Prostate gland (tissue), 2 donors: ENCODE measurements at regions not wholly inside any gene's neighbourhood (a gene's known extent, or its start where the extent isn't known, plus 50 kb on each side); places are given as distances from the start of the nearest gene placed in this dataset.

Experiments
- DNase-seq: peaks from one replicate; pipeline ENCODE4 v3.0.0-alpha.2; 2019; ENCODE audit warnings: low spot score
- H3K27ac ChIP-seq, 2 donors: fragments of 200-600 bp; sonication (generic); 2 replicates each; pipeline ENCODE4 v1.5.1; 2017 to 2019
- H3K27me3 ChIP-seq: fragments of 200-600 bp; sonication (generic); replicated peaks from 2 replicates; pipeline ENCODE4 v1.5.1; 2019; ENCODE audit not compliant: insufficient read depth
- H3K36me3 ChIP-seq, 2 donors: fragments of 200-600 bp; sonication (generic); 1 replicate in 1 of 2; 2 replicates in 1 of 2; pipeline versions ENCODE4 v1.5.1 to v1.8.1; 2017 to 2019
- H3K4me1 ChIP-seq: fragments of 200-600 bp; sonication (generic); replicated peaks from 2 replicates; pipeline ENCODE4 v1.5.1; 2019
- H3K4me3 ChIP-seq, 2 donors: fragments of 200-600 bp; sonication (generic); 2 replicates each; pipeline ENCODE4 v1.5.1; 2017 to 2019
- H3K9me3 ChIP-seq: fragments of 200-600 bp; sonication (generic); 2 replicates; pipeline ENCODE4 v1.5.1; 2017
- CTCF ChIP-seq, 4 experiments: fragments of 200-600 bp in 2 of 4; fragments of 450-650 bp in 2 of 4; sonication (generic) in 2 of 4; IDR thresholded peaks; 1 replicate in 3 of 4; 2 replicates in 1 of 4; pipeline ENCODE4 v1.5.1; 2016 to 2019; ENCODE audit warnings: antibody characterized with exemption in 4 of 4, mild to moderate bottlenecking in 2 of 4, moderate library complexity in 2 of 4
- POLR2A ChIP-seq: fragments of 450-650 bp; IDR thresholded peaks from one replicate; pipeline ENCODE4 v1.6.1; 2016; ENCODE audit warnings: antibody characterized with exemption, mild to moderate bottlenecking
- POLR2AphosphoS5 ChIP-seq: sonication (generic); formaldehyde crosslinking; IDR thresholded peaks from one replicate; pipeline ENCODE4 v1.6.1; 2017; ENCODE audit warnings: antibody characterized with exemption
- WGBS: methylation state at CpG from one replicate; pipeline ENCODE4 v1.1.5; 2018; 5-methylcytosine and 5-hydroxymethylcytosine counted together
- intact Hi-C: fragments of 100-400 bp; cut with DNase I; formaldehyde crosslinking; loops from one replicate; pipeline ENCODE4 v1.14.2; 2022

- Histone ChIP-seq H3K27ac (no peak overlapping the region), H3K4me3 (no peak overlapping the region), H3K9me3 (no peaks in the 10 kb centered on the region), H3K4me1 (no peaks in the 10 kb centered on the region), H3K36me3 (no peaks in the 10 kb centered on the region), H3K27me3 (no peaks in the 10 kb centered on the region)
- no peak for TF ChIP-seq POLR2A
- no peak for TF ChIP-seq CTCF (IDR thresholded peaks at IDR 0.05)
- TF ChIP-seq POLR2AphosphoS5, result no peak
- DNase-seq, result no peak
- intact Hi-C loops, result no loop called here
- 89% methylated on average over 3 of the region's 3 CpGs for WGBS
Measured at GRCh38 chr1:189662190-189662589, 815.5 kb downstream of the BRINP3 start.

GRCh38 chr1:189669846-189670245, 807.8 kb downstream of the BRINP3 start:
- Histone ChIP-seq H3K27me3 (no peaks in the 10 kb centered on the region), H3K4me1 (no peaks in the 10 kb centered on the region), H3K27ac (no peak overlapping the region), H3K4me3 (no peak overlapping the region), H3K36me3 (no peaks in the 10 kb centered on the region), H3K9me3 (no peaks in the 10 kb centered on the region)
- no peak for DNase-seq
- WGBS, result 93% methylated on average over 2 of the region's 2 CpGs
- intact Hi-C loops, result no loop called here
- TF ChIP-seq POLR2AphosphoS5, result no peak
- no peak for TF ChIP-seq CTCF (IDR thresholded peaks at IDR 0.05)

- H3K36me3 ChIP-seq, result no peaks in the 10 kb centered on the region
- DNase-seq, result no peak
- no peaks in the 10 kb centered on the region for H3K4me1 ChIP-seq
- WGBS, result 19% methylated on average over 2 of the region's 2 CpGs
- no peaks in the 10 kb centered on the region for H3K27me3 ChIP-seq
- H3K27ac ChIP-seq, result no peak overlapping the region
- no peaks in the 10 kb centered on the region for H3K9me3 ChIP-seq
- intact Hi-C loops, result no loop called here
- TF ChIP-seq POLR2AphosphoS5 (no peak), CTCF (IDR thresholded peaks at IDR 0.05) (no peak), POLR2A (no peak)
- H3K4me3 ChIP-seq, result no peak overlapping the region
Measured at GRCh38 chr1:189673217-189673616, 804.4 kb downstream of the BRINP3 start.

- Histone ChIP-seq H3K4me3 (no peak overlapping the region), H3K27me3 (no peaks in the 10 kb centered on the region), H3K4me1 (no peaks in the 10 kb centered on the region), H3K36me3 (no peaks in the 10 kb centered on the region), H3K27ac (no peak overlapping the region), H3K9me3 (no peaks in the 10 kb centered on the region)
- no peak for DNase-seq
- 88% methylated on average over 6 of the region's 6 CpGs for WGBS
- intact Hi-C loops, result no loop called here
- TF ChIP-seq POLR2A, result no peak
- no peak for TF ChIP-seq CTCF (IDR thresholded peaks at IDR 0.05)
- no peak for TF ChIP-seq POLR2AphosphoS5
Measured at GRCh38 chr1:189675712-189676244, 801.9 kb downstream of the BRINP3 start.

GRCh38 chr1:189678779-189679178, 798.9 kb downstream of the BRINP3 start:
- no peaks in the 10 kb centered on the region for H3K4me1 ChIP-seq
- no peak overlapping the region for H3K27ac ChIP-seq
- intact Hi-C loops, result no loop called here
- no peak overlapping the region for H3K4me3 ChIP-seq
- DNase-seq, result no peak
- no peak for TF ChIP-seq POLR2A
- no peak for TF ChIP-seq POLR2AphosphoS5
- TF ChIP-seq CTCF (IDR thresholded peaks at IDR 0.05), result no peak
- no peaks in the 10 kb centered on the region for H3K27me3 ChIP-seq
- 94% methylated on average over 3 of the region's 3 CpGs for WGBS
- H3K36me3 ChIP-seq, result no peaks in the 10 kb centered on the region
- no peaks in the 10 kb centered on the region for H3K9me3 ChIP-seq
